GM18505 (cell line): ENCODE measurements at regions not wholly inside any gene's neighbourhood (a gene's known extent, or its start where the extent isn't known, plus 50 kb on each side); places are given as distances from the start of the nearest gene placed in this dataset.

Experiments used
- ATAC-seq: cut with Tn5 transposase; IDR thresholded peaks from one replicate; pipeline ENCODE4 v1.9.1; 2021; ENCODE audit not compliant: unreplicated experiment
- POLR2A ChIP-seq: IDR thresholded peaks from 4 replicates; pipeline ENCODE4 v1.6.1; 2011; ENCODE audit warnings: borderline replicate concordance; ENCODE audit not compliant: insufficient read depth, insufficient read length; ENCODE audit errors: extremely low read depth

- no peak for ATAC-seq
- TF ChIP-seq POLR2A, result no peak
These were observed 1438.6 kb downstream of the UQCRFS1 start for GRCh38 chr19:27774337-27774736.

GRCh38 chr19:27773318-27774094 is 1439.4 kb downstream of the UQCRFS1 start:
- TF ChIP-seq POLR2A, result no peak
- ATAC-seq, result no peak

GRCh38 chr19:27772059-27772458 is 1440.9 kb downstream of the UQCRFS1 start:
- no peak for ATAC-seq

GRCh38 chr19:27770095-27770494 is 1442.9 kb downstream of the UQCRFS1 start:
- no peak for TF ChIP-seq POLR2A
- ATAC-seq, result no peak

More at GRCh38 chr19:27772059-27772458, 1440.9 kb downstream of the UQCRFS1 start:
- TF ChIP-seq POLR2A, result no peak

GRCh38 chr19:27767234-27767633 is 1445.7 kb downstream of the UQCRFS1 start:
- TF ChIP-seq POLR2A, result no peak
- no peak for ATAC-seq

- no peak for TF ChIP-seq POLR2A
- no peak for ATAC-seq
These were observed 1446.8 kb downstream of the UQCRFS1 start for GRCh38 chr19:27765912-27766725.

- no peak for ATAC-seq
- no peak for TF ChIP-seq POLR2A
These were observed 1447.6 kb downstream of the UQCRFS1 start for GRCh38 chr19:27765397-27765796.

- no peak for TF ChIP-seq POLR2A
These were observed 1448.7 kb downstream of the UQCRFS1 start for GRCh38 chr19:27764186-27764804.

GRCh38 chr19:27762933-27763332 is 1450.0 kb downstream of the UQCRFS1 start:
- TF ChIP-seq POLR2A, result no peak
- ATAC-seq, result no peak

More at GRCh38 chr19:27764186-27764804, 1448.7 kb downstream of the UQCRFS1 start:
- ATAC-seq, result no peak

GRCh38 chr19:27759896-27760295 is 1453.1 kb downstream of the UQCRFS1 start:
- ATAC-seq, result no peak
- TF ChIP-seq POLR2A, result no peak

- no peak for ATAC-seq
- TF ChIP-seq POLR2A, result no peak
These were observed 1454.1 kb downstream of the UQCRFS1 start for GRCh38 chr19:27758626-27759505.

- no peak for TF ChIP-seq POLR2A
- ATAC-seq, result no peak
These were observed 1458.3 kb downstream of the UQCRFS1 start for GRCh38 chr19:27754700-27755099.

GRCh38 chr19:27753622-27754021 is 1459.3 kb downstream of the UQCRFS1 start:
- no peak for ATAC-seq
- TF ChIP-seq POLR2A, result no peak

- TF ChIP-seq POLR2A, result no peak
- no peak for ATAC-seq
These were observed 1460.3 kb downstream of the UQCRFS1 start for GRCh38 chr19:27752530-27753184.
